Heart right ventricle (tissue), 16 donors: ENCODE measurements at regions not wholly inside any gene's neighbourhood (a gene's known extent, or its start where the extent isn't known, plus 50 kb on each side); places are given as distances from the start of the nearest gene placed in this dataset.

ENCODE experiments used
- ATAC-seq, 8 donors: fragments of 200-7000 bp; cut with Tn5 transposase; one replicate each; pipeline ENCODE4 v1.9.1; 2020; ENCODE audit warnings: mild to moderate bottlenecking in 8 of 8, moderate library complexity in 8 of 8, moderate number of reproducible peaks in 1 of 8
- DNase-seq, 2 donors: peaks; one replicate each; pipeline ENCODE4 v3.0.0-alpha.2; 2020
- H3K27ac ChIP-seq, 10 donors: fragments of 200-600 bp; sonication (generic) in 2 of 10; one replicate each; pipeline versions ENCODE4 v1.5.0 to v1.8.0; 2020 to 2022; ENCODE audit warnings: mild to moderate bottlenecking in 3 of 10
- H3K27me3 ChIP-seq, 7 donors: fragments of 200-600 bp; one replicate each; pipeline ENCODE4 v1.8.0; 2021 to 2022; ENCODE audit warnings: mild to moderate bottlenecking in 2 of 7
- H3K36me3 ChIP-seq, 9 donors: fragments of 200-600 bp; sonication (generic) in 1 of 9; one replicate each; pipeline versions ENCODE4 v1.5.0 to v1.8.0; 2020 to 2022; ENCODE audit warnings: mild to moderate bottlenecking in 2 of 9
- H3K4me1 ChIP-seq, 9 donors: fragments of 200-600 bp; sonication (generic) in 1 of 9; one replicate each; pipeline versions ENCODE4 v1.5.0 to v1.8.0; 2020 to 2022; ENCODE audit warnings: mild to moderate bottlenecking in 4 of 9
- H3K4me3 ChIP-seq, 10 donors: fragments of 200-600 bp; sonication (generic) in 2 of 10; one replicate each; pipeline versions ENCODE4 v1.5.0 to v1.8.0; 2020 to 2022; ENCODE audit warnings: mild to moderate bottlenecking in 7 of 10, moderate library complexity in 2 of 10
- H3K9me3 ChIP-seq, 11 donors: fragments of 200-600 bp in 10 of 11; sonication (generic) in 2 of 11; one replicate each; pipeline versions ENCODE4 v1.5.0 to v1.8.0; 2013 to 2022; ENCODE audit warnings: mild to moderate bottlenecking in 2 of 11, control low read depth in 1 of 11, moderate library complexity in 1 of 11
- CTCF ChIP-seq, 9 donors: fragments of 200-600 bp; sonication (generic) in 2 of 9; IDR thresholded peaks; one replicate each; pipeline versions ENCODE4 v1.5.0 to v1.8.0; 2021 to 2022; ENCODE audit warnings: antibody characterized with exemption in 9 of 9, mild to moderate bottlenecking in 5 of 9, moderate library complexity in 1 of 9
- WGBS, 2 donors: extraction: QIAGEN DNeasy Blood & Tissue Kit; methylation state at CpG; one replicate each; pipeline ENCODE4 v1.1.7; 2013; ENCODE audit warnings: inconsistent platforms in 1 of 2; 5-methylcytosine and 5-hydroxymethylcytosine counted together
- intact Hi-C, 10 donors: fragments of 100-400 bp; cut with DNase I; formaldehyde crosslinking; loops; one replicate each; pipeline versions ENCODE4 v1.11.1 to v1.14.2; 2022
- donor health status: Arrhythmogenic right ventricular cardiomyopathy.
- donor health status: ischemic (EF 13 %, LVEDD 7.1; RV severe dilation, severe dysfunction).
- donor health status: healthy with polysubstance abuse.
- donor health status: DM: no; HTN: yes; CAD: no.
- donor health status: DM: no; HTN: no; CAD: no.
- donor health status: ischemic (EF 25% LVEDD 6.9; RV normal size, moderate dysfunction).
- donor health status: ischemic (EF 25% LVEDD 5.7; RV mildly dilated, moderate dysfunction).
- donor health status: healthy.
- donor health status: DM: yes; HTN: yes; CAD: no.
- donor health status: Ischemic cardiomyopathy.
- donor health status: ischemic (EF 35%, LVEDD 5.7; RV mildly dilated, moderate dysfunction).
- donor health status: nonischemic (EF 11% LVEDD 7.7; RV severe dilation, severe dysfunction).
- donor health status: DM: yes; HTN: yes; CAD: no.
- donor health status: PGD.
- donor health status: ischemic (EF 29% LVEDD 5.4; RV normal size, mild dysfunction).
- donor health status: nonischemic (EF 23%, LVEDD 6.1; RV moderate dilation, normal function).

DNA sequence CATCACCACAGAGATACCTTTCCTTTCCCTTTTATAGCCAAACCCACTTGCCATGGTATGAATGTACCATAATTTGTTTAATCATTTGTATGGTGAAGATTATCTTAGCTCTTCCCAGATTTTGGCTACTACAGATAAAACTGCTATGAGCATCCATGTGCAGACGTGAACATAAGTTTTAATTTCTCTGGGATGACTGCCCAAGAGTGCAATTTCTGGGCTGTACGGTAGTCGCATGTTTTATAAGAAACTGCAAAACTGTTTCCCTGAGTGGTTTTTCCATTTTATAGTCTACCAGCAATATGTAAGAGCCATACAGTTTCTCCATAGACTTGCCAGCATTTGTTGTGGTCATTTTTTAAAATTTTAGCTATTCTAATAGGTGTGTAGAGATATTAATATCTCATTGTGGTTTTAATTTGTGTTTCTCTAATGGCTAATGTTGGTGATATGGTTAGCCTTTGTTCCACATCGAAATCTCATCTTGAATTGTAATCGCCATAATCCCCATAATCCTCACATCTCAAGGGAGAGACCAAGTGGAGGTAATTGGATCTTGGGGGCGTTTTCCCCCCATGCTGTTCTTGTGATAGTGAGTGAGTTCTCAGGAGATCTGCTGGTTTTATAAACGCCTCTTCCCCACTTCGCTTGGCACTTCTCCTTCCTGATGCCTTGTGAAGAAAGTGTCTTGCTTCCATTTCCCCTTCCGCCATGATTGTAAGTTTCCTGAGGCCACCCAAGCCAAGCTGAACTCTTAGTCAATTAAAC is 628.5 kb upstream of the KLHL29 start:
- no peak for DNase-seq
- Histone ChIP-seq H3K36me3 (no peaks in the 10 kb centered on the region), H3K27me3 (peaks cover 0 to 6% (median 0%) of the 10 kb centered on the region in 7 donors), H3K27ac (no peak overlapping the region), H3K9me3 (peaks cover 0 to 6% (median 0%) of the 10 kb centered on the region in 11 donors), H3K4me1 (no peaks in the 10 kb centered on the region), H3K4me3 (no peak overlapping the region)
- TF ChIP-seq CTCF (IDR thresholded peaks at IDR 0.05) = no peak
- ATAC-seq = no peak
- intact Hi-C loops = no loop called here
- 80 to 82% methylated on average over 9 of the region's 9 CpGs for WGBS, 2 donors

- 63 to 65% methylated on average over 3 of the region's 3 CpGs for WGBS, 2 donors
- DNase-seq (no peak), ATAC-seq (no peak)
- intact Hi-C loops = no loop called here
- Histone ChIP-seq H3K9me3 (peaks cover 0 to 17% (median 0%) of the 10 kb centered on the region in 11 donors), H3K27me3 (peaks cover 0 to 4% (median 0%) of the 10 kb centered on the region in 7 donors), H3K36me3 (no peaks in the 10 kb centered on the region), H3K27ac (no peak overlapping the region), H3K4me1 (no peaks in the 10 kb centered on the region), H3K4me3 (no peak overlapping the region)
- TF ChIP-seq CTCF (IDR thresholded peaks at IDR 0.05) = no peak
Measured at GRCh38 chr2:22769497-22769896, 615.5 kb upstream of the KLHL29 start.

DNA sequence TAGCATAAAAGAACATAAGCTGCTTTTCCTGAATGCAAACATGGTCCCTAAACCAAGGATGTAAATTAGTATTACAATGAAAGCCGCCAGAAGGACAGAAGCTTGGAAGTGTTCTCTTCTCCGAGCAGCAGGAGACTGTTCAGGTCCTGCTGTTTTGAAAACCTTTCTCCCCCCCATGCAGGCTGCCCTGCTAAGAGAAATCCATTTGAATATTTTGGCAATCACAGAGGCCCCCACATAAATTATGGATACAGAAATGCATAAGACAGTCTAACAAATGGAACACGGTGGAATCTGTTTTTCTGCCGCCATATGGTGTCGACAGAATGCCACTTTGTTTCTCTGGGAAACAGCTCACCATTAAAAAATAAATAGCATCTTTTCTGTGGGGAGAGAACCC is 600.4 kb upstream of the KLHL29 start:
- Histone ChIP-seq H3K27ac (no peak overlapping the region), H3K27me3 (no peaks in the 10 kb centered on the region), H3K36me3 (no peaks in the 10 kb centered on the region), H3K4me1 (no peaks in the 10 kb centered on the region), H3K4me3 (no peak overlapping the region), H3K9me3 (no peaks in the 10 kb centered on the region)
- intact Hi-C loops = no loop called here
- ATAC-seq (no peak), DNase-seq (no peak)
- WGBS, 2 donors = 73 to 77% methylated on average over 5 of the region's 5 CpGs
- no peak for TF ChIP-seq CTCF (IDR thresholded peaks at IDR 0.05)

DNA sequence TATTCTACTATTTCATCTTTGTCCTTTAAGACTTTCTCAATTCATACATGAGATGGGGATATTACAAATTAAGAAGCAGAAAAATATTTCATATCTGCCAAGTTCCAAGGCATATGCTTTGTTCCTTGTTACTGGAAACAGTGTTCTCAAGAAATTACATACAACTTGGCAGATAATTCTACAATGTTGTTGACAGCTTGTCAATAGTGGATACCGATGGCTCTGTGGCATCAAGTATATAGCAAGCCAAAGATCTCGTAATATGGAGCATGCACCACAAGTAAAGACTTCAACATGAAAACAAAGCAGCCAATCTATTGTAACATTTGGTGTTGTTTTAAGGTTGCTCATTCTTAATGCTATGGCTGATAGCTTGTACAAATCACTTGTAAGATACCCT is 598.2 kb upstream of the KLHL29 start:
- no peaks in the 10 kb centered on the region for H3K9me3 ChIP-seq
- ATAC-seq = no peak
- 72 to 83% methylated on average over 2 of the region's 2 CpGs for WGBS, 2 donors
- H3K4me1 ChIP-seq = no peaks in the 10 kb centered on the region
- intact Hi-C loops = no loop called here
- H3K36me3 ChIP-seq = no peaks in the 10 kb centered on the region
- TF ChIP-seq CTCF (IDR thresholded peaks at IDR 0.05) = no peak
- no peaks in the 10 kb centered on the region for H3K27me3 ChIP-seq
- H3K4me3 ChIP-seq = no peak overlapping the region
- DNase-seq = no peak
- no peak overlapping the region for H3K27ac ChIP-seq
